MM.1S (cell line): ENCODE measurements at regions not wholly inside any gene's neighbourhood (a gene's known extent, or its start where the extent isn't known, plus 50 kb on each side); places are given as distances from the start of the nearest gene placed in this dataset.

Source experiments
- CTCF ChIP-seq: fragments of 300-600 bp; sonication (generic); IDR thresholded peaks from 2 replicates; pipeline ENCODE4 v1.5.1; 2016; ENCODE audit warnings: antibody characterized with exemption, low read length, mixed read lengths
- EZH2 ChIP-seq: fragments of 300-600 bp; sonication (generic); optimal IDR thresholded peaks from 2 replicates; pipeline ENCODE3; 2017; ENCODE audit warnings: low read depth, mild to moderate bottlenecking, antibody characterized with exemption, low read length, mixed read lengths

GRCh38 chr14:22311636-22312035, 277.4 kb downstream of the DAD1 start:
- TF ChIP-seq CTCF = no peak
- no peak for TF ChIP-seq EZH2
